SU-DHL-6 (cell line): ENCODE measurements at regions not wholly inside any gene's neighbourhood (a gene's known extent, or its start where the extent isn't known, plus 50 kb on each side); places are given as distances from the start of the nearest gene placed in this dataset.

Experiments used
- H2AFZ ChIP-seq: fragments of 200-600 bp; sonication (generic); 2 replicates; pipeline ENCODE4 v1.6.1; 2014; ENCODE audit warnings: low read depth, mild to moderate bottlenecking, moderate library complexity, mixed read lengths, antibody characterized with exemption, low read length; ENCODE audit not compliant: severe bottlenecking
- H3F3A ChIP-seq: fragments of 200-600 bp; shearing (Covaris generic); 2 replicates; pipeline ENCODE4 v1.6.0; 2016; ENCODE audit warnings: antibody characterized with exemption, mild to moderate bottlenecking; ENCODE audit not compliant: insufficient read depth
- H3K27ac ChIP-seq: fragments of 200-600 bp; sonication (generic); 2 replicates; pipeline ENCODE4 v1.5.1; 2016; ENCODE audit warnings: low read depth, mild to moderate bottlenecking, low read length, moderate library complexity, mixed read lengths
- H3K27me3 ChIP-seq: fragments of 200-600 bp; sonication (generic), shearing (Covaris generic); 2 replicates; pipeline ENCODE4 v1.6.0; 2014; ENCODE audit warnings: mild to moderate bottlenecking, low read length
- H3K36me3 ChIP-seq: fragments of 200-600 bp; sonication (generic); 2 replicates; pipeline ENCODE4 v1.6.1; 2014; ENCODE audit warnings: mild to moderate bottlenecking, low read length, mixed read lengths
- H3K4me2 ChIP-seq: fragments of 300-600, 200-600 bp; shearing (Covaris generic), sonication (generic); 2 replicates; pipeline ENCODE4 v1.6.0; 2014; ENCODE audit warnings: low read length, low read depth, mild to moderate bottlenecking; ENCODE audit not compliant: poor library complexity, severe bottlenecking
- H3K4me3 ChIP-seq: fragments of 200-600 bp; sonication (generic); 2 replicates; pipeline ENCODE4 v1.5.1; 2014; ENCODE audit warnings: antibody characterized with exemption, low read length, mild to moderate bottlenecking, mixed read lengths; ENCODE audit not compliant: insufficient read depth, poor library complexity, severe bottlenecking
- H3K79me2 ChIP-seq: fragments of 200-600 bp; sonication (generic); 2 replicates; pipeline ENCODE4 v1.6.1; 2014; ENCODE audit warnings: mild to moderate bottlenecking, low read length, moderate library complexity; ENCODE audit not compliant: insufficient read depth
- H3K9ac ChIP-seq: fragments of 200-600 bp; sonication (generic); 2 replicates; pipeline ENCODE4 v1.7.0; 2014; ENCODE audit warnings: mild to moderate bottlenecking, low read length
- H3K9me2 ChIP-seq: fragments of 200-600 bp; sonication (generic); replicated peaks from 2 replicates; pipeline ENCODE4 v1.6.1; 2014; ENCODE audit warnings: low read length; ENCODE audit not compliant: insufficient read depth
- H3K9me3 ChIP-seq: fragments of 200-600 bp; sonication (generic); 2 replicates; pipeline ENCODE4 v1.6.1; 2014; ENCODE audit warnings: low read length, mixed read lengths; ENCODE audit not compliant: insufficient read depth
- H4K20me1 ChIP-seq: fragments of 200-600 bp; sonication (generic); 2 replicates; pipeline ENCODE4 v1.6.1; 2014; ENCODE audit warnings: low read depth, mild to moderate bottlenecking, antibody characterized with exemption, low read length, moderate library complexity, mixed read lengths
- EZH2phosphoT487 ChIP-seq: fragments of 200-600 bp; sonication (generic), shearing (Covaris generic); conservative IDR thresholded peaks from 2 replicates; pipeline ENCODE4 v1.6.1; 2018; ENCODE audit warnings: mild to moderate bottlenecking, antibody characterized with exemption, low read length, moderate library complexity, mixed read lengths
- TF ChIP-seq, protein P1 (sequence below): fragments of 200-600 bp; sonication (generic); IDR thresholded peaks from one replicate; pipeline ENCODE4 v1.5.1; 2017; ENCODE audit warnings: antibody characterized with exemption, mild to moderate bottlenecking, low read length, moderate library complexity; ENCODE audit not compliant: insufficient read depth, poor library complexity, severe bottlenecking

DNA sequence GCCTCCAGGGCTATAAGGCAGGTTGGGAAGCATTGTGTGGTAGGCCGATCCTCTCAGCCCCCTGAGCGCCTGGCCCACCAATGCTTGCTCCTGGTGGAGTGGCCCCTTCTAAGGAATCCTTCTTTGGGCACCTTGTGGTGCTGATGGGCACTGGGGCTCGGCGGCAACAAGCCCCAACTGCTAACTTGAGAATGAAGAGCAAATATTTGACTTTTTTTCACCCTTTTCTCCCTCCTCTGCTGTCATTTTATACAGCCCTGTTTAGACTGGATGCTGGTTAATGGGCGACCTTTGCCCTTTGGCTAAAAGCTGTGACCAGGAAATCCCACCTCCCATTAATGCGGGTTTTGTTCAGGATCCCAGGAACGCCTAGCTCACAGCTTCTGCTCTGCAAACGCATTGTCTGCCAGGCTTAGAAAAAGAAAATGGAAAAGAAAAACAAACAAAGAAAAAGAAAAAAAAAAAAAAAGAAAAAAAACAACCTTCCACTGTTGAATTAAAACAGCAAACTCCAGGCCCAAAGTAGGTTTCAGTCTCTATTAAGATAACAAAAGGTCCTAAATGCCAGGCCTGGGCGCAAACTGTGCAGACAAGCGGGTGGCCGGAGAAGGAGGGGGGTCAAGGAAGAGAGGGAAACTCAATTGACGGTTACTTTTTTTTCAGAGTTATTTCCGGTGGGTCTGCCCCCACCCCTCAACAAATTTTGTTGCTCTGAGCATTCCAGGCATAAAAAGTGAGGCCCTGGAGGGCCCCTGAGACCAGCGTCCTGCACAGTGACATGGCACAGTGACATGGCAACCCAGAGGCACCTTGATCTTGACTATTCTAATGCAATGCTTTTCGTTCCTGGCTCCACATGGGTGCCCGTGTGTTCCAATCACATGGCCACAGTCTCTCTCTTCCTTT, 301.4 kb downstream of the MAF start:
- Histone ChIP-seq H3K9me3 (no peaks in the 10 kb centered on the region), H3K36me3 (no peaks in the 10 kb centered on the region), H4K20me1 (no peaks in the 10 kb centered on the region), H3K9me2 (no peaks in the 10 kb centered on the region), H3K27me3 (no peaks in the 10 kb centered on the region), H2AFZ (no peak overlapping the region), H3K4me2 (no peak overlapping the region), H3K4me3 (no peak overlapping the region), H3K79me2 (no peaks in the 10 kb centered on the region), H3K27ac (no peak overlapping the region), H3K9ac (no peak overlapping the region), H3F3A (no peaks in the 10 kb centered on the region)
- no peak for TF ChIP-seq EZH2phosphoT487
- TF ChIP-seq, protein P1, sequence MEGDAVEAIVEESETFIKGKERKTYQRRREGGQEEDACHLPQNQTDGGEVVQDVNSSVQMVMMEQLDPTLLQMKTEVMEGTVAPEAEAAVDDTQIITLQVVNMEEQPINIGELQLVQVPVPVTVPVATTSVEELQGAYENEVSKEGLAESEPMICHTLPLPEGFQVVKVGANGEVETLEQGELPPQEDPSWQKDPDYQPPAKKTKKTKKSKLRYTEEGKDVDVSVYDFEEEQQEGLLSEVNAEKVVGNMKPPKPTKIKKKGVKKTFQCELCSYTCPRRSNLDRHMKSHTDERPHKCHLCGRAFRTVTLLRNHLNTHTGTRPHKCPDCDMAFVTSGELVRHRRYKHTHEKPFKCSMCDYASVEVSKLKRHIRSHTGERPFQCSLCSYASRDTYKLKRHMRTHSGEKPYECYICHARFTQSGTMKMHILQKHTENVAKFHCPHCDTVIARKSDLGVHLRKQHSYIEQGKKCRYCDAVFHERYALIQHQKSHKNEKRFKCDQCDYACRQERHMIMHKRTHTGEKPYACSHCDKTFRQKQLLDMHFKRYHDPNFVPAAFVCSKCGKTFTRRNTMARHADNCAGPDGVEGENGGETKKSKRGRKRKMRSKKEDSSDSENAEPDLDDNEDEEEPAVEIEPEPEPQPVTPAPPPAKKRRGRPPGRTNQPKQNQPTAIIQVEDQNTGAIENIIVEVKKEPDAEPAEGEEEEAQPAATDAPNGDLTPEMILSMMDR: no peak

DNA sequence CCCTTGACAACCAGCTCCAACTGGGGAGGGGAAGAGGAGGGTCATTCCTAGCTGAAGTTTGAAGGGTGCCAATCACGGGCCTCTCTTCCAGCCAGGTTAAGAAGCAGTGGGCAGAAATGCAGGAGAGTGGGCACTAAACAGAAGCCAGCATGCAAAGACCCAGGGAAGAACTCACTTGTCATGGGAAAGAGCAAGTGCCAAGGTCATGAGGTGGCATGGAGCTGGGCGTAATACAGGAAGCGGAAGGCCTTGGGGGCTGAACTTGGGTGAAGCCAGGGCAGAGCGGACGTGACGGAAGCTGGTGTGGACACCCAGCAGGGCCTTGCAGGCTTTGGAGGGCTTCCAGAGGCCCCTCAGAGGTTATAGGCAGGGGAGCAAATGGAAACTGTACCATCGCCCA, 302.1 kb downstream of the MAF start:
- H3K79me2 ChIP-seq: no peaks in the 10 kb centered on the region
- H4K20me1 ChIP-seq: no peaks in the 10 kb centered on the region
- no peaks in the 10 kb centered on the region for H3K9me2 ChIP-seq
- H3F3A ChIP-seq: no peaks in the 10 kb centered on the region
- no peak overlapping the region for H3K9ac ChIP-seq
- no peak overlapping the region for H3K27ac ChIP-seq
- H3K9me3 ChIP-seq: no peaks in the 10 kb centered on the region
- TF ChIP-seq, protein P1: no peak
- H3K36me3 ChIP-seq: no peaks in the 10 kb centered on the region
- H3K27me3 ChIP-seq: no peaks in the 10 kb centered on the region
- H2AFZ ChIP-seq: no peak overlapping the region
- H3K4me3 ChIP-seq: no peak overlapping the region
- no peak overlapping the region for H3K4me2 ChIP-seq

DNA sequence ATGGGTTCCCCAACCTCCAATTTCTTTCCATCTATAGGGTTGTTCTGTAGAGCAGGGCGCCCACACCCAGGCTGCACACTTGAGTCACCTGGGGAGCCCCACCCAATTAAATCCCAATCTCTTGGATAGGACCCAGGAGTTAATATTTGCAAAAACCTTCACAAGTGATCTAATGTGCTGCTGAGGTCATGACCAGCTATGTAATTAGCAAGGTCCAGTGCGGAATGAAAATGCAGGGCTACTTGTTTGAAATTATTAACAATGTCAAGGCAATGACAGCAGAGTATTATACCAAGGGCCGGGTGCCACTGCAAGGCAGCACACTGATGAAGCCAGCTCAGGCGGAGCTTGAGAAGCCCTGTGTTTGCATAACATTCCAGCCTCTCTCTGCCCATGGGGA, 302.7 kb downstream of the MAF start:
- Histone ChIP-seq H3K4me3 (no peak overlapping the region), H2AFZ (no peak overlapping the region), H3K4me2 (no peak overlapping the region), H3K9ac (no peak overlapping the region), H3K27ac (no peak overlapping the region), H4K20me1 (no peaks in the 10 kb centered on the region), H3K79me2 (no peaks in the 10 kb centered on the region), H3K27me3 (no peaks in the 10 kb centered on the region), H3K9me3 (no peaks in the 10 kb centered on the region), H3F3A (no peaks in the 10 kb centered on the region), H3K9me2 (no peaks in the 10 kb centered on the region), H3K36me3 (no peaks in the 10 kb centered on the region)
- TF ChIP-seq, protein P1: no peak
- TF ChIP-seq EZH2phosphoT487: no peak
